ENCODE measurements at regions not wholly inside any gene's neighbourhood (a gene's known extent, or its start where the extent isn't known, plus 50 kb on each side); places are given as distances from the start of the nearest gene placed in this dataset.
A peak's percentile ranks its signal among the peaks of the same experiment; 100 is the strongest.

- TF ChIP-seq CTCF (IDR thresholded peaks at IDR 0.05; ENCODE audit: low read depth, low read length, missing control alignments): peak; percentile 41
- no peak for DNase-seq (ENCODE audit: low read depth)
- no peak overlapping the region for H3K4me3 ChIP-seq (ENCODE audit: low read depth, low read length)
Measured at GRCh38 chr7:106520962-106521514, 139.9 kb downstream of the CCDC71L start.

DNA sequence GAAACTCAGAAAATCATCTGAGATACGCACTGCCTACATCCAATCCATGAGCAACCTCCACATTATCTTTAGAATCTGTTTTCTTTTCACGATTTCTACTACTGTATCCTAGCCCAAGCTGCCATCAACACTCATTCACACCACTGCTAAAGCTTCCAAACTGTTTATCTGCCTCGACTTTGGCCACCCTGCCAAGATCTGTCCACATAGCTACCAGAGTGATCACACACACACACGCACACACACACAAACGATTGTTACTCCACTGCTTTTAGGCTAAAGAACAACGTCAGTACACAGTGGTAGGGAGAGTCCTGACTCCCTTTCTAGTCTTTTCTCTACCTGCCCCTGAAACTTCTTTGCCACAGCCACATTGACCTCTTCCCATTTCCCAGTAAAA lies 142.0 kb downstream of the CCDC71L start:
- DNase-seq (ENCODE audit: low read depth): no peak
- TF ChIP-seq CTCF (IDR thresholded peaks at IDR 0.05; ENCODE audit: low read depth, low read length, missing control alignments): no peak
- H3K4me3 ChIP-seq (ENCODE audit: low read depth, low read length): no peak overlapping the region

DNA sequence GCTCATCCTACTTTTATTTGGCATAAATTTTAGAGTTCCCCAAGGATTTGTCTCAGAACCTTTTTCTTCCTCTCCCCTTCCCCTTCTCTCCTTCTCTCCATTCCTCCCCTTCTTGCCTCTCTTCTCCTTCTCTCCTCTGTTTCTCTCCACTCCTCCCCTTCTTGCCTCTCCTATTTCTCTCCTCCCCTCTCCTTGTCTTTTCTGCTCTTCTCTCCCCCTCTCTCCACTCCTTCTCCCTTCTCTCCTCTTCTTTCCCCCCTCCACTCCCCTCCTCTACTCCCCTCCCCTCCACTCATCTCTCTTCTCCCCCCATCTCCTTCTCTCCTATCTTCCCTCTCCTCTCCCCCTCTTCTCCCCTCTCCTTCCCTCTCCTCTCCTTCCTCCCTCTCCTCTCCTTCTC lies 142.7 kb downstream of the CCDC71L start:
- TF ChIP-seq CTCF (IDR thresholded peaks at IDR 0.05; ENCODE audit: low read depth, low read length, missing control alignments): no peak
- no peak for DNase-seq (ENCODE audit: low read depth)
- no peak overlapping the region for H3K4me3 ChIP-seq (ENCODE audit: low read depth, low read length)

DNA sequence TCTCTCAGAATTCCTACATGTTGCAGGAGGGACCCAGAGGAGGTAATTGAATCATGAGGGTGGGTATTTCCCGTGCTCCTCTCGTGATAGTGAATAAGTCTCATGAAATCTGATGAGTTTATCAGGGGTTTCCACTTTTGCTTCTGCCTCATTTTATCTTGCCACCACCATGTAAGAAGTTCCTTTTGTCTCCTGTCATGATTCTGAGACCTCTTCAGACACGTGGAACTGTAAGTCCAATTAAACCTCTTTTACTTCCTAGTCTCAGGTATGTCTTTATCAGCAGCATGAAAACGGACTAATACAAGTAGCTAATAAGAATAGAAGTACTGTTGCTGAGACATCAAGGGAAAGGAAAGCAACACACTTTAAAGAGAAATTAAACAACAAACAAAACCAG lies 143.4 kb downstream of the CCDC71L start:
- DNase-seq (ENCODE audit: low read depth): no peak
- H3K4me3 ChIP-seq (ENCODE audit: low read depth, low read length): no peak overlapping the region
- TF ChIP-seq CTCF (IDR thresholded peaks at IDR 0.05; ENCODE audit: low read depth, low read length, missing control alignments): no peak

DNA sequence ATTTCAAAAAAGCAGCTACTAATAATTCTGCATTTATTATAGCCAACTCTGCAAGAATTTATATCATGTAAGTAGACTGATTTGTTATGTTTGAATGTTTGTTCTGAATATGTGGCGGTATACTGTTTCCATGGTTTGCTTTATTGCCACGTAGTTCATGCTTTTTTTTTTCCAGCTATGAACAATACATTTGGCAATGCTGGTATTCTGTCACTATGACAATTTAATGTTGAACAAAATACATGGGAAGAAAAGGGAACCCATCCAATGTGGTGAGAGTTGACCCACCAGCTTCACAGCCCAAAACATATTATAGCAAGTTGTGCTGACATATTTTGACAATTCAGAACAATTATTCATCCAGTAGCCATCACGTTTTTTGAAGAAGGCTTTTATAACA lies 145.6 kb downstream of the CCDC71L start:
- no peak overlapping the region for H3K4me3 ChIP-seq (ENCODE audit: low read depth, low read length)
- no peak for TF ChIP-seq CTCF (IDR thresholded peaks at IDR 0.05; ENCODE audit: low read depth, low read length, missing control alignments)
- no peak for DNase-seq (ENCODE audit: low read depth)

DNA sequence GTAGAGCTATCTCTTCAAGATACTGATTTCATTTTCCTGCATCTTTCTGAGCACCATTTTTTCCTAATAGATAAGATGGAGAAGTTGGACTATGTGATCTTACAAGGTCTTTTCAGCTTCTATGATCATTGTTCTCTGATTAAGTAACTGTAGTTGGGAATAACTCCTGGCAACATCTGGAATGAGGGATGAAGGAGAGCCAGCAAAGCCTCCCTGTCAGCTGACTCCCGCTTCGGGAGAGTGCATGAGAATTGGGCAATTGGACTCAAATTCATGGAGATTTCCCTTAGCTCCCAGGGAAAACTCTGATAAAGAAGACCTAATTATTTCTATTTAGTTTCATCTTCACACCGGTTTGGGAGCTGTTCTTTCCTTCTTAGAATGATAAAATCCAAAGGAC lies 146.1 kb downstream of the CCDC71L start:
- DNase-seq (ENCODE audit: low read depth): no peak
- no peak for TF ChIP-seq CTCF (IDR thresholded peaks at IDR 0.05; ENCODE audit: low read depth, low read length, missing control alignments)
- no peak overlapping the region for H3K4me3 ChIP-seq (ENCODE audit: low read depth, low read length)

DNA sequence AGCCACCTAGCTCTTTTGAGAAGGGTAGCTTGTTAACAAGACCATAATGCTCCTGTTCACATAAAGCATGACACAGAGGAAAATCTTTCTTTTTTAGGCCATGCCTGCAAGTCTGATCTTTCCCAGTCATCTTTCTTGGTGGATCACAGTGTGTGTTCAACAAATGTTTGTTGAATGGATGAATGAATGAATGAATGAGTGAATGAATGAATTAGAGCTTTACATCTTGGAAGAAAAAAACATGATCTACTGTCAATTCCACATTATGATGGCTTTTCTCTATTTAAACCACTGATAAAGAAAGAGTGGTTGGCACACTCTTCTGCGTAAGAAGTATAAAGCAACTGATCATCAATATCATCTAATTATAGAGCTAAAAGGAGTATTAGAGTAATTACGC lies 148.7 kb downstream of the CCDC71L start:
- DNase-seq (ENCODE audit: low read depth): no peak
- no peak overlapping the region for H3K4me3 ChIP-seq (ENCODE audit: low read depth, low read length)
- TF ChIP-seq CTCF (IDR thresholded peaks at IDR 0.05; ENCODE audit: low read depth, low read length, missing control alignments): no peak
